Activated CD4-positive, alpha-beta T cell treated with anti-CD3 and anti-CD28 coated beads, Interleukin-2, Interleukin-6, amounts not matched to agents 100 ng/mL and 50 ng/mL, durations not matched to agents 16 hours and 8 hours (primary cell): ENCODE measurements at regions not wholly inside any gene's neighbourhood (a gene's known extent, or its start where the extent isn't known, plus 50 kb on each side); places are given as distances from the start of the nearest gene placed in this dataset.

Experiments used
- DNase-seq: peaks from one replicate; pipeline ENCODE4 v3.0.0-alpha.2; 2020

DNA sequence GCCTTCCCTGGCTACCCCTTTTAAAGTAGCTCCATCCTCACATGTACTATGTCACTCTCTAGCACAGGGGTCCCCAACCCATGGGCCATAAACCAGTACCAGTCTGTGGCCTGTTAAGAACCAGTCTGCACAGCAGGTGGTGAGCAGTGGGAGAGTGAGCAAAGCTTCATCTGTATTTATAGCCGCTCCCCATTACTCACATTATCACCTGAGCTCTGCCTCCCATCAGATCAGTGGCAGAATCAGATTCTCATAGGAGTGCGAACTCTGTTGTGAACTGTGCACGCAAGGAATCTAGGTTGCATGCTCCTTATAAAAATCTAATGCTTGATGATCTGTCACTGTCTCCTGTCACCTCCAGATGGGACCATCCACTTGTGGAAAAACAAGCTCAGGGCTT is 116.6 kb upstream of the FOXD3 start:
- no peak for DNase-seq

DNA sequence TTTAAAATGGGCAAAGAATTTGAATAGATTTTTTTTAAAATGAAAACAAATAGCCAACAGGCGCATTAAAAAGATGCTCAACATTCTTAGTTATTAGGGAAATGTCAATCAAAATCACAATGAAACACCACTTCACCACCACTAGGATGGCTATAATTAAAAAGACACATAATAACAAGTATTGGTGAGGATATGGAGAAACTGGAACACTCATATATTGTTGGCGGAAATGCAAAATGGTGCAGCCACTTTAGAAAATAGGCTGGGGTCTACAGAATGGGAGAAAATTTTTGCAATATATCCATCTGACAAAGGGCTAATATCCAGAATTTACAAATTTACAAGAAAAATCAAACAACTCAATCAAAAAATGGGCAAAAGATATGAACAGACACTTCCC is 107.8 kb upstream of the FOXD3 start:
- no peak for DNase-seq

DNA sequence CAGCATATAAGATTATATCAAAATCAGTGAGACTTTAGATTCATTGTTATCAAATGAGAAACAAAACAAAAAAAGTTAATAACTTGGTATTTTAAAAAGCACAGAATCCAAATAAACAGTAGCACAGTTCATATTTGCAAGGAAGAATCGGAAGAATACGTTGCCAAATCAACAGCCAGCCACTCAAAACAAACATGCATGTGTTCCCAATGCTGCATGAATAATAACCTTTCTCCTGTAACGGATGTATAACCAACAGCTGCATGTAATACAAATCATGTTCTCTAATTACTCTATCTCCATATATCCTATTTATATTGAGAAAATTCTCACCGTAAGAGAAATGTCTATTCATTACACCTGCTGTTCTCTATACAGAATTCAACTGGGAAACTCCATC is 98.9 kb upstream of the FOXD3 start:
- DNase-seq: no peak

DNA sequence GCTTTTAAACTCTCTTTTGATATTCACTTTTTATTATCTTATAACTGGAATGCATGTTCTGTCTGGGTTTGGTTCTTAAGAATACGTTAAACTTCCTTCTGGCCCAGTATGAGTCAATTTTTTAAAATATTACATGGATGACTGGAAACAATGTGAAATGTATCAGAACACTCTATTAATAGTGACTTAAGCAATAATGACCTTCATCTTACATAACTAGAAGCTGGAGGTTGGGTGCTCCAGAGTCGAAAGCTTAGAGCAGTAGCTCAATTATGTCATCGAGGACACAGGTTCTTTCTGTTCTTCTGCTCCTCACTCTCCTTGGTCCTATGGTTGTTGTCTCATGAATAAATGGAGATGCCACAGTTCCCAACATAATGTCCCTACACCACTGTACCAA is 91.6 kb upstream of the FOXD3 start:
- DNase-seq: no peak

DNA sequence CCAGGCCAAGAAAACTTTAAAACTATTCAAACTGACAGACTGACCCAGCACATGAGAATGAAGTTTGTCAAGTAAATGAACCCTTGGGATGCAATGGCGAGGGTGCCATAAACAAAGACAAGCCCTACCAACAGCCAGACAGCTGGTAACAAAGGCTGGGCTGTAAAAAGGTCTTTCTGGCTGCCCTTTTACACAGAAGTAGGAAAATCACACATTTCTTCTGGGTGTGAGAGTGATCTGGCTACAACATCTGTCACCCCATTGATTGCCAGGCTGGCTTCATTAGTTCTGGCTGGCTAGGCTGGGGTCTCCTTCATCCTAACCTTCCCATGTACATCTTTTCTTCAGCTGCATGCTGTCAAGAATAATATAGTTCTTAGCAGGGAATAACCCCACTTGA is 83.6 kb upstream of the FOXD3 start:
- DNase-seq: no peak

DNA sequence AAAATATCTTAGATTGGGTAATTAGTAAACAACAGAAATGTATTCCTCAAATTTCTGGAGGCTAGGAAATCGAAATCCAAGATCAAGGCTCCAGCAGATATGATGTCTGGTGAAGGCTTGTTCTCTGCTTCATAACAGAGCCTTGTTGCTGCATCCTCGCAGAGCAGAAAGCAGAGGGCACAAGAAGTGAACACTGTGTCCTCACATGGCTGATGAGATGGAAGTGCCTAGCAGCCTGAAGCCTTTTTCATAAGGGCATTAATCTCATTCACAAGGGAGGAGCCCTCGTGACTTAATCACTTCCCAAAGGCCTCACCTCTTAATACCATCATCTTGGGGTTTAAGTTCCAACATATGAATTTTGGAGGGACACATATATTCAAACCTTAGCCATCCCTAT is 77.2 kb upstream of the FOXD3 start:
- DNase-seq: no peak

DNA sequence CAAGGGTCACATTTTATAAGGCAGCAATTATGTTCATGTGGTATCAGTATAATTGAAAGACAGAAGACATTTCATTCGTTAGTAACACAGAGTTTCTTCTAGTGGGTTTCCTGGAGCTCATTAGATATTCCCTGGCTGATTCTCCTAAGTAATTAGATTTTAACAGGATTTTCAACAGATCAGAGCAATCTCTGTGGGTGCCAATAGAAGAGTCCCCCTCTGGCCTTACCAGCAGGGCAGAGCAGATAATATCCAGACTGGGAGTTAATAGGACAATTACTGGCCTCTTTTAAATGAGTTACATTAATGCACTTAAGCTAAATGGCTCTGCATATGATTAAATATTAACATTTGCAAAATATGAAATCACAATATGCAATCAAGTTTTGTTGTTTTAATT is 74.2 kb upstream of the FOXD3 start:
- DNase-seq: no peak

DNA sequence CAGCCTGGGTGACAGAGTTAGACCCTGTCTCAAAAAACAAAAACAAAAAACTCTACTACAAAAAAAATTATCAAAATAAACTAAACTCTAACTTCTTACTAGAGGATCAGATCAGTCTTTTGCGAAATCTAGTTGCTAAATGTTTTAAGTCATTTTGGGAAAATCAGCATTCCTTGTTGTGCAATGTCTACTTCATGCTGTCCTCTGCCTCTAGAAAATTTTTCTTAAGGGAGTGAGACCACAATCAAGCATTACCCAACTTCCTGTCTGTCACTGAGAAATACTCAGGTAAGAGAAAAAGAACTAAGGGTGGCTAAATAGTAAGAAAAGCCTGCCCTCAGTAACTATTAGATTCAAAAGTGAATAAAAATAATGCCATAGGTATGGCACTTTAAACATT is 67.2 kb upstream of the FOXD3 start:
- DNase-seq: no peak

DNA sequence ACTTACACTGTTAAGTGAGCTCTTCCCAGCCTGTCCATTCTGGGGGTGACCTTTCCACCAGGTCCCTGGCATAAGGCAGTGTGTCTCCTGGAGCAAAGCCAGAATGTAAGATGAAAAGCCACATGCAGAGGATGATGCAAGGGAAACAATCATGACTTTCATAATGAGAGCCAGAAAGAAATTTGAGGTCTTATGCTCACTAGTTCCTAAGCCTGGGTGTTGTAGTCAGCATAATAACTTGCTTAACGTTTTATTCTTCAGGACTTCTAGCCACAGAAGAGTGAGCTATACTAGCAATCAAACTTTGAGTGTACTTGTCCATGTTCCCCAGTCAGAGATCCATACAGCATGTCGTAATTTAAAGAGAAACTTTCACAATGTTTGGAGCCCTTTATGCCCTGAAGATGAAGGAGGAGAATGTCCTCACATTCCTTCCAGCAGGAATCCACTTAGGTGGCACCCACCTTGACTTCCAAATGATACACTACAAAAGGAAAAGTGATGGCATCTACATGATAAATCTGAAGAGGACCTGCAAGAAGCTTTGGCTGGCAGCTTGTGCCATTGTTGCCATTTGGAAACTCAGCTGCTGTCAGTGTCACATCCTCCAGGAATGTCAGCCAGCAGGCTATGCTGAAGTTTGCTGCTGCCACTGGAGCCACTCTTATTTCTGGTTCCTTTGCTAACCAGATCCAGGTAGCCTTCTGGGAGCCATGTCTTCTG is 60.5 kb upstream of the FOXD3 start:
- DNase-seq: no peak

DNA sequence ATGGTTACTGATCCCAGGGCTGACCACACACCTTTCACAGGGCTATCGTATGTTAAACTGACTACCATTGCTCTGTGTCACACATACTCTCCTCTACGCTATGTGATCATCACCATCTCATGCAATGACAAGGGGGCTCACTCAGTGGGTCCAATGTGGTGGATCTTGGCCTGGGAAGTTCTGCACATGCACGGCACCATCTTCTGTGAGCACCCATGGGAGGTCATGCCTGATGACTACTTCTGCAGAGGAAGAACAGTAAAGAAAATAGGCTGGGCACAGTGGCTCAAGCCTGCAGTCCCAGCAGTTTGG is 60.0 kb upstream of the FOXD3 start:
- DNase-seq: no peak

DNA sequence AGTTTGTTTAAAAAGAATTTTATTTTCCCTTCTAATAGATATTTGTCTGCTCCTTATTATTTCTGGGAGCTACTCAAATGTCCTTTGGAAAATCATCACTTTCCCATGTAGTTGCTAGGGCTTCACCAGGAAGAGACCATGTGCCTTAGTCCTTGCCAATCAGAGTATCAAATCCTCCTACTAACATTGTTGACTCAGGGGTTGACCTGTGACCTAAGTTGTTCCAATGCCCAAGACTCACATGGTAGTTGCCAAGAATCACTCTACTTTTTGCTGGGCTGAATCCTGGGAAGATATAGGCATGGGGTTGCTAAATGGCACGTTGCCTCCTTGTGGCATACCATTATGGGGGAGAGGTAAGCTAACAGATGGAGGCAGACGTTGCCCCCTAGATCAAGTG is 58.2 kb upstream of the FOXD3 start:
- DNase-seq: no peak

DNA sequence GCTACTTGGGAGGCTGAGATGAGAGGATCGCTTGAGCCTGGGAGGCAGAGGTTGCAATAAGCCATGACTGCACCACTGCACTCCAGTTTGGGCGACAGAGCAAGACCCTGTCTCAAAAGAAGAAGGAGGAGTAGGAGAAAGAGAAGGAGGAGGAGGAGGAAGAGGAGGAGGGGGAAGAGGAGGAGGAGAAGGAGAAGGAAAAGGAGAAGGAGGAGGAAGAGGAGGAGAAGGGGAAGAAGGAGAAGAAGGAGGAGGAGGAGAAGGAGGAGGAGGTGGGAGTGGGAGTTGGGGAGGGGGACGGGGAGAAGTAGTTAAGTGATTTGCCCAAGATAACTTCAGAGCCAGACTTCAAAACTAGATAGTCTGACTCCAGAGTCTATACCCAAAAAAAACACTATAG is 55.5 kb upstream of the FOXD3 start:
- DNase-seq: no peak

DNA sequence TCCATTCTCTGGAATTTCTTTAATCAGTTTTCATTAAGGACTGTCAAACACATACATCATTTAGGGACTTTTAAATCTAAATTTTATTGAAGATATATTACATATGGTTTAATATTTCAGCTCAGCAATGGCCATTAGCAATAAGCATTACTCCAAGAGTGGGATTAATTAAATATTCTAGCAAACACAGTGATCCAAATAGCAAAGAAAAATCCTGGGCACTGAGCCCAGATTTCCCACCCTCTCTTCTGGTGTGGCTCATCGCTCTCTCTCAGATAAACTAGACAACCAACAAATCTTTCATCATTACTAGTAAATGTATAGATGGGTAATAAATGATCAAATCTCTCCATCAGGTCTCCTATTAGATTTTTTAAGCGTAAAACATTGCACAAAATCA is 53.5 kb upstream of the FOXD3 start:
- DNase-seq: no peak

DNA sequence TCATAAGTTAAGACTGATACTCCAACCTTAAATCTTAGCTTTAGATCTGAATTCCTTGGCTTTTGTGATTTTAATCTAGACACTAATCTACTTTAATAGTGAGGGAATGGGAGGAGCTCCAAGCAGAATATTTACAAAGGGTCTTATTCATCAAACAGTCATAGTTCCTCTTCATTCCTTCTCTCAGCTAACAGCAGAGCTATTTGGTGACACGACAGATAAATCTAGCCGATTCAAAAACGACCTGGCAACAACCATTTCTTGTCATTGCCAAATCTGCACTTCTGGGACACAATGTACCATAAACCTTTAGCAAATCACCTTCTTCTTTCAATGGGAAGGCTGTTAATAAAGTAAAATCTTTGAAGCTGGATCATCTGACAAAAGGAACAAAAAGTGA is 52.8 kb upstream of the FOXD3 start:
- no peak for DNase-seq
